GM04503 (cell line): ENCODE measurements at regions not wholly inside any gene's neighbourhood (a gene's known extent, or its start where the extent isn't known, plus 50 kb on each side); places are given as distances from the start of the nearest gene placed in this dataset.
"Not testable (repeated sequence)": the region's sequence is repeated elsewhere in the genome, so short reads cannot be mapped to it uniquely, and the experiment has no call there.

Experiments used
- DNase-seq: peaks from one replicate; pipeline ENCODE4 v3.0.0-alpha.2; 2012; ENCODE audit warnings: low read depth

- not testable (repeated sequence) for DNase-seq
Measured at GRCh38 chr2:76697439-76697838, 824.7 kb downstream of the LRRTM4 start.

- DNase-seq = no peak
Measured at GRCh38 chr2:76692908-76693307, 829.3 kb downstream of the LRRTM4 start.

- no peak for DNase-seq
Measured at GRCh38 chr2:76688732-76689131, 833.4 kb downstream of the LRRTM4 start.

GRCh38 chr2:76687923-76688322 is 834.3 kb downstream of the LRRTM4 start:
- no peak for DNase-seq

GRCh38 chr2:76684756-76685155 is 837.4 kb downstream of the LRRTM4 start:
- DNase-seq = no peak

GRCh38 chr2:76679025-76679396 is 843.2 kb downstream of the LRRTM4 start:
- DNase-seq = no peak

GRCh38 chr2:76678383-76679024 is 843.7 kb downstream of the LRRTM4 start:
- no peak for DNase-seq

GRCh38 chr2:76675212-76675611 is 847.0 kb downstream of the LRRTM4 start:
- DNase-seq = no peak

- no peak for DNase-seq
Measured at GRCh38 chr2:76672798-76673197, 849.4 kb downstream of the LRRTM4 start.

GRCh38 chr2:76669966-76670465 is 852.2 kb downstream of the LRRTM4 start:
- no peak for DNase-seq

- DNase-seq = no peak
Measured at GRCh38 chr2:76668279-76668678, 853.9 kb downstream of the LRRTM4 start.

- DNase-seq = no peak
Measured at GRCh38 chr2:76667821-76668271, 854.3 kb downstream of the LRRTM4 start.

- no peak for DNase-seq
Measured at GRCh38 chr2:76642129-76642528, 880.0 kb downstream of the LRRTM4 start.

- no peak for DNase-seq
Measured at GRCh38 chr2:76641506-76641905, 880.7 kb downstream of the LRRTM4 start.

GRCh38 chr2:76640905-76641304 is 881.3 kb downstream of the LRRTM4 start:
- DNase-seq = no peak

GRCh38 chr2:76639171-76639680 is 883.0 kb downstream of the LRRTM4 start:
- no peak for DNase-seq

- no peak for DNase-seq
Measured at GRCh38 chr2:76633276-76633921, 888.8 kb downstream of the LRRTM4 start.

GRCh38 chr2:76625101-76625500 is 897.1 kb downstream of the LRRTM4 start:
- no peak for DNase-seq

- no peak for DNase-seq
Measured at GRCh38 chr2:76613330-76613729, 902.6 kb upstream of the GCFC2 start.

GRCh38 chr2:76612764-76613163 is 902.0 kb upstream of the GCFC2 start:
- DNase-seq = no peak

GRCh38 chr2:76610451-76610850 is 899.7 kb upstream of the GCFC2 start:
- DNase-seq = no peak

GRCh38 chr2:76599732-76600368 is 889.1 kb upstream of the GCFC2 start:
- peak; percentile 7 for DNase-seq

GRCh38 chr2:76584474-76584873 is 873.8 kb upstream of the GCFC2 start:
- no peak for DNase-seq
